ENCODE measurements at regions not wholly inside any gene's neighbourhood (a gene's known extent, or its start where the extent isn't known, plus 50 kb on each side); places are given as distances from the start of the nearest gene placed in this dataset.

DNA sequence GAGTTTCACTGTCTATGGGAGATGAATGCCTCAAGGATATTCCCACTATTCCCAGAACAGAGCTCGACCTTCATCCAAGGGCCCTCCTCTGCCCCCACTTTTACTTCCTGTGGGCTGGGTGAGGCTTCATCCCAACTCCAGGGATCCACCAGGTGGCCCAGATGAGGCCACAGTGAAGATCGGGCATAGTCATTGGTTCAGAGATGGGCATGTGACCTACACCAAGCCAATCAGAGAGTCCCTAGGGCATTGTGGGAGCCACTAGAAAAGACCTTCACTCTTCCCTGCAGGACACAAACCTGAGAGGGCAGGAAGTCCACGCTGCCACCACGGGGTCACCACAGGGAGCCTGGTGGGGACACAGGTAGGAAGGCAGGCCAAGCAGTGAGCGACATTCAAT, 72.9 kb upstream of the SLC22A16 start:
- TF ChIP-seq CTCF (IDR thresholded peaks at IDR 0.05) = no peak
- no peak for TF ChIP-seq POLR2AphosphoS5 (IDR thresholded peaks at IDR 0.05)

All from transverse colon (tissue), 4 donors.